ENCODE measurements at regions not wholly inside any gene's neighbourhood (a gene's known extent, or its start where the extent isn't known, plus 50 kb on each side); places are given as distances from the start of the nearest gene placed in this dataset.

GRCh38 chr10:78405736-78406135 is 372.1 kb downstream of the RPS24 start:
- Histone ChIP-seq H3K4me3 (ENCODE audit: low read depth, low read length) (no peak overlapping the region), H3K9ac (ENCODE audit: low read depth, low read length) (no peak overlapping the region), H3K4me1 (ENCODE audit: control insufficient read depth, insufficient read depth, low read length) (peaks cover 22% of the 10 kb centered on the region), H3K27me3 (ENCODE audit: control insufficient read depth, insufficient read depth, low read length) (peaks cover 7% of the 10 kb centered on the region; the same call in 1 of the 2 replicates), H3K27ac (ENCODE audit: low read depth, low read length) (no peak overlapping the region), H3K9me3 (ENCODE audit: control insufficient read depth, insufficient read depth, low read length) (no peaks in the 10 kb centered on the region), H3K36me3 (ENCODE audit: control insufficient read depth, insufficient read depth, low read length) (no peaks in the 10 kb centered on the region)

- Histone ChIP-seq H3K27ac (ENCODE audit: low read depth, low read length) (peak overlapping the region; percentile 86), H3K4me1 (ENCODE audit: control insufficient read depth, insufficient read depth, low read length) (peaks cover 18% of the 10 kb centered on the region), H3K9ac (ENCODE audit: low read depth, low read length) (peak overlapping the region; percentile 76; the same call in 1 of the 2 replicates), H3K27me3 (ENCODE audit: control insufficient read depth, insufficient read depth, low read length) (peaks cover 7% of the 10 kb centered on the region; the same call in 1 of the 2 replicates), H3K4me3 (ENCODE audit: low read depth, low read length) (peak overlapping the region; percentile 73), H3K9me3 (ENCODE audit: control insufficient read depth, insufficient read depth, low read length) (no peaks in the 10 kb centered on the region), H3K36me3 (ENCODE audit: control insufficient read depth, insufficient read depth, low read length) (no peaks in the 10 kb centered on the region)
Measured at GRCh38 chr10:78406648-78407008, 373.0 kb downstream of the RPS24 start.

DNA sequence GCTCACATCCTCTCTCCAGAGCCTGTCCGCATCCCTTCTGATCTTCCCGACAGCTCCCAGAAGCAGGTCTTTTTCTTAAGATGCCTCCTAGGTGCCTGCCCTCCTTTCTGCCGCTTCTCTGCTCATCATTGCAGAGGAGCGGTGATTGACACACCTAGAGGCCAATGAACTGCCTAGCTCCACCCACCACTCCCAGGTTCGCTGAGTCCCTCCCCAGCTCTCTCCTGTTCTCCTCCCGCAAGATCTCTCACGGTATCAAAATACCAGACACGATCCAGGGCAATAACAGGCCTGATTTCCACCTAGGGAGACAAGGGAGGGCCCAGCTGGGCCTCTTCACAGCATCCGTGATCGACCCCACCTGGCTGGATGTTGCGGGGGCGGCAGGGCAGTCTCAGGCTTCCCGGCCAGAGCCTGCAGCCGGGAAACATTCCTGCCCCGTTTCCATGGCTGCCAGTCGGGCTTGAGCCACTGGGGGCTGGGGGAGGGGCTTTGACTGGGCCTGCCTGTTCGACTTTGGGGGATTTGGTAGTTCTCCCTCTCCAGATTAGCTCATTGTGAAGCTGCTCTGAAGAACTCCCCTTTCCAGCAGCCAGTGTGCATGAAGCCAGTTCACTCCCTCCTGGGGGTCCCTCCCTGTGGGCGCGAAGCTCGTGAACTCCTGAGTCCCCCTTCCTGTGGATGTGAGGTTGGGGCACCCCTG is 373.5 kb downstream of the RPS24 start:
- Histone ChIP-seq H3K36me3 (ENCODE audit: control insufficient read depth, insufficient read depth, low read length) (no peaks in the 10 kb centered on the region), H3K27me3 (ENCODE audit: control insufficient read depth, insufficient read depth, low read length) (peaks cover 7% of the 10 kb centered on the region; the same call in 1 of the 2 replicates), H3K9me3 (ENCODE audit: control insufficient read depth, insufficient read depth, low read length) (no peaks in the 10 kb centered on the region), H3K4me3 (ENCODE audit: low read depth, low read length) (peak overlapping the region; percentile 73), H3K4me1 (ENCODE audit: control insufficient read depth, insufficient read depth, low read length) (peaks cover 13% of the 10 kb centered on the region), H3K27ac (ENCODE audit: low read depth, low read length) (peak overlapping the region; percentile 86), H3K9ac (ENCODE audit: low read depth, low read length) (peak overlapping the region; percentile 76)

- no peak overlapping the region for H3K4me3 ChIP-seq (ENCODE audit: low read depth, low read length)
- H3K36me3 ChIP-seq (ENCODE audit: control insufficient read depth, insufficient read depth, low read length): no peaks in the 10 kb centered on the region
- H3K27ac ChIP-seq (ENCODE audit: low read depth, low read length): peak overlapping the region; percentile 86
- H3K9me3 ChIP-seq (ENCODE audit: control insufficient read depth, insufficient read depth, low read length): no peaks in the 10 kb centered on the region
- peaks cover 12% of the 10 kb centered on the region for H3K4me1 ChIP-seq (ENCODE audit: control insufficient read depth, insufficient read depth, low read length)
- no peak overlapping the region for H3K9ac ChIP-seq (ENCODE audit: low read depth, low read length)
- peaks cover 7% of the 10 kb centered on the region; the same call in 1 of the 2 replicates for H3K27me3 ChIP-seq (ENCODE audit: control insufficient read depth, insufficient read depth, low read length)
Measured at GRCh38 chr10:78407966-78408365, 374.3 kb downstream of the RPS24 start.

- peaks cover 7% of the 10 kb centered on the region; the same call in 1 of the 2 replicates for H3K27me3 ChIP-seq (ENCODE audit: control insufficient read depth, insufficient read depth, low read length)
- H3K4me1 ChIP-seq (ENCODE audit: control insufficient read depth, insufficient read depth, low read length): peaks cover 12% of the 10 kb centered on the region
- no peak overlapping the region for H3K9ac ChIP-seq (ENCODE audit: low read depth, low read length)
- H3K4me3 ChIP-seq (ENCODE audit: low read depth, low read length): no peak overlapping the region
- no peaks in the 10 kb centered on the region for H3K36me3 ChIP-seq (ENCODE audit: control insufficient read depth, insufficient read depth, low read length)
- no peaks in the 10 kb centered on the region for H3K9me3 ChIP-seq (ENCODE audit: control insufficient read depth, insufficient read depth, low read length)
- no peak overlapping the region for H3K27ac ChIP-seq (ENCODE audit: low read depth, low read length)
Measured at GRCh38 chr10:78408671-78409472, 375.2 kb downstream of the RPS24 start.

DNA sequence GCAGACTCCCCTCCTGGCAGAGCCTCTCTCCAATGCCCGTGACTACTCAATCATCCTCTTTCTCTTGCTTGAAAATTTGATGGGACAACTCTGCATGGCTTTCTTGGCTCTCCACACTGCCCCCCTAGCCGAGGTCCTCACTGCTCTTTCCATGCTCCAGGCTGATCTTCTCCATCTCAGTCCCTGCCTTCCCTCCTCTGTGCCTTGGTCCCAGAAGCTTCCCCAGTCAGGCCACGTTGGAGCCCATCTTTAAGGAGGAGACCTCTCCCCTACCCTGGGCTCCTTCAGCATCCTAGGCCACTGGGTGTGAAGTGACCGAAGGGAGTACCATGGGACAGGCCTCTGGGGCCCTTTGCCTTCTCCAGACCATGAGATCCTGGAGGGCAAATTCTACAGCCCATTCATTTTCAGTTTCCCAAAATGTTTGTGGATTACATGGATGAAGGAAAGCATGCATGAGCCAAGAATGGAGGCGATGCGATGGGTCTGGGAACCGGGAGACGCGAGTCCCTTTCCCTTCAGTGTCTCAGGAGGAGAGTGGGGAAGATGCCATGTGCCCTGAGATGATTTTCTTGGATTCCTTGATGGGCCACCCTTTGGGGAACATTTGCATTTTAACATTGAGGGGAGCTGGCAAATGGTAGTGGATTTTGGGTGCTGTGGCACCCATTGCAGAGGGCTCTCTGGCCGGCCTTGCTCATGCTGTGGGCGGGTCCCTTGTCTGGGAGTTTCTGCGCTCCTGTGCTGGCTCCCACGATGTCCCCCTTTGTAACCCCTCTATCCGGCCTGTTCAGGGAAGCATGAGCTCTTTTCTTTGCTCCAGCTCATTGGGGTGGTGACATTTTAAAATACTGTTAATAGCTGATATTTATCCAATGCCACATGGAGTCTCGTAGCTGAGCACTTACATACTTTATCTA is 376.6 kb downstream of the RPS24 start:
- H3K27ac ChIP-seq (ENCODE audit: low read depth, low read length): no peak overlapping the region
- no peaks in the 10 kb centered on the region for H3K36me3 ChIP-seq (ENCODE audit: control insufficient read depth, insufficient read depth, low read length)
- H3K9me3 ChIP-seq (ENCODE audit: control insufficient read depth, insufficient read depth, low read length): no peaks in the 10 kb centered on the region
- H3K4me3 ChIP-seq (ENCODE audit: low read depth, low read length): no peak overlapping the region
- H3K4me1 ChIP-seq (ENCODE audit: control insufficient read depth, insufficient read depth, low read length): peaks cover 12% of the 10 kb centered on the region
- H3K9ac ChIP-seq (ENCODE audit: low read depth, low read length): no peak overlapping the region
- peaks cover 7% of the 10 kb centered on the region; the same call in 1 of the 2 replicates for H3K27me3 ChIP-seq (ENCODE audit: control insufficient read depth, insufficient read depth, low read length)

GRCh38 chr10:78411716-78412115 is 378.1 kb downstream of the RPS24 start:
- Histone ChIP-seq H3K9ac (ENCODE audit: low read depth, low read length) (no peak overlapping the region), H3K27ac (ENCODE audit: low read depth, low read length) (no peak overlapping the region), H3K27me3 (ENCODE audit: control insufficient read depth, insufficient read depth, low read length) (no peaks in the 10 kb centered on the region; the same call in 1 of the 2 replicates), H3K9me3 (ENCODE audit: control insufficient read depth, insufficient read depth, low read length) (no peaks in the 10 kb centered on the region), H3K4me3 (ENCODE audit: low read depth, low read length) (no peak overlapping the region), H3K36me3 (ENCODE audit: control insufficient read depth, insufficient read depth, low read length) (no peaks in the 10 kb centered on the region), H3K4me1 (ENCODE audit: control insufficient read depth, insufficient read depth, low read length) (peaks cover 7% of the 10 kb centered on the region)

DNA sequence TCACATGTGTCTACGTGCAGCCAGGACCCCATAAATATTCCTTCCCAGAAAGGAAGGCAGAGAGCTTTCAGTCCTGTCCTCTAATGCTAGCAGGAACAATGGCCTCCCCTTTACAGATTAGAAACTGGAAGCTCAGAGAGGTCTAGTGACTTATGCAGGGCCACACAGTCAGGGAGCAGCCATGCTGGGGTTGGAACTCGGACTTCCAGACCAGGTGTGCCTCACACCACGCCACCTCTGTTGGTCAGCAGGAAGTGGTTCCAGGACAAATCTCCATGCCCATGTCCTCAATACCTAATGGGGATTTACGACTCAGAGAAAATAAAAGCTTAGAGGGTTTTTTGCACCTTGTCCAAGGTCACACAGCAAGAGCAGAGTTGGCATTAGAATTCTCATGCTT is 378.9 kb downstream of the RPS24 start:
- no peaks in the 10 kb centered on the region for H3K36me3 ChIP-seq (ENCODE audit: control insufficient read depth, insufficient read depth, low read length)
- H3K4me1 ChIP-seq (ENCODE audit: control insufficient read depth, insufficient read depth, low read length): peaks cover 3% of the 10 kb centered on the region
- no peaks in the 10 kb centered on the region for H3K9me3 ChIP-seq (ENCODE audit: control insufficient read depth, insufficient read depth, low read length)
- no peak overlapping the region for H3K4me3 ChIP-seq (ENCODE audit: low read depth, low read length)
- no peak overlapping the region for H3K9ac ChIP-seq (ENCODE audit: low read depth, low read length)
- H3K27me3 ChIP-seq (ENCODE audit: control insufficient read depth, insufficient read depth, low read length): no peaks in the 10 kb centered on the region
- H3K27ac ChIP-seq (ENCODE audit: low read depth, low read length): no peak overlapping the region

GRCh38 chr10:78413076-78414055 is 379.7 kb downstream of the RPS24 start:
- Histone ChIP-seq H3K4me3 (ENCODE audit: low read depth, low read length) (no peak overlapping the region), H3K27me3 (ENCODE audit: control insufficient read depth, insufficient read depth, low read length) (no peaks in the 10 kb centered on the region), H3K27ac (ENCODE audit: low read depth, low read length) (no peak overlapping the region), H3K36me3 (ENCODE audit: control insufficient read depth, insufficient read depth, low read length) (no peaks in the 10 kb centered on the region), H3K9ac (ENCODE audit: low read depth, low read length) (no peak overlapping the region), H3K9me3 (ENCODE audit: control insufficient read depth, insufficient read depth, low read length) (no peaks in the 10 kb centered on the region), H3K4me1 (ENCODE audit: control insufficient read depth, insufficient read depth, low read length) (no peaks in the 10 kb centered on the region; the same call in 1 of the 2 replicates)

- Histone ChIP-seq H3K4me1 (ENCODE audit: control insufficient read depth, insufficient read depth, low read length) (no peaks in the 10 kb centered on the region; the same call in 1 of the 2 replicates), H3K9me3 (ENCODE audit: control insufficient read depth, insufficient read depth, low read length) (no peaks in the 10 kb centered on the region), H3K27ac (ENCODE audit: low read depth, low read length) (no peak overlapping the region), H3K4me3 (ENCODE audit: low read depth, low read length) (no peak overlapping the region), H3K9ac (ENCODE audit: low read depth, low read length) (no peak overlapping the region), H3K36me3 (ENCODE audit: control insufficient read depth, insufficient read depth, low read length) (no peaks in the 10 kb centered on the region), H3K27me3 (ENCODE audit: control insufficient read depth, insufficient read depth, low read length) (no peaks in the 10 kb centered on the region)
Measured at GRCh38 chr10:78414380-78414779, 380.7 kb downstream of the RPS24 start.
